Hindlimb muscle (tissue), 1 donor: ENCODE measurements at regions not wholly inside any gene's neighbourhood (a gene's known extent, or its start where the extent isn't known, plus 50 kb on each side); places are given as distances from the start of the nearest gene placed in this dataset.

Source experiments
- DNase-seq: peaks from one replicate; pipeline ENCODE4 v3.0.0-alpha.2; 2013

DNA sequence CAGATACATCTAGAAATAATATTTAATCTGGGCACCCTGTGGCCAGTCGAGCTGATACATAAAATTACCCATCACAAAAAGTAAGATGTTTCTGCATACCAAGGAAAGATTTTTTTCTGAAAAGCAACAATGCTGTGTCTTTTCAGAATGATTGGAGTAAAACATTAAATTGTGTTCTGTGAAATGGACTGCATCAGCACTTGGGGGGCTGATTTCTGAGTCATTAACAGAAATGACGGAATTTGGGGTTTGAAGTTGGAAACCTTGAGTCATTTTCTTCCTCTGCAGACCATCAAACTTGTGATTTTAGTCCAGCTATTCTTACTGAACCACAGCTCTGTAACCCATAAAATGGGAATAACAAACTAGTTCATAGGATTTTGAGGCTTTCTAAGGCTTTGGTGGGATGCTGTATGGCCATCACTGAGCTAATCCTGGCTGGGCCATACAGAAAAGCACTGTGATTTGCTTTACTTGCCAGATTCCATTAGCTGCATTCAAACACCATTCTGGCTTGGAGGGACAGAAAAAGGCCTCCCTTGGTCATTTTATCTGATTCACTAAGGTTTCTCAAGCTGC lies 739.4 kb upstream of the IGFBP3 start:
- DNase-seq, result no peak

DNA sequence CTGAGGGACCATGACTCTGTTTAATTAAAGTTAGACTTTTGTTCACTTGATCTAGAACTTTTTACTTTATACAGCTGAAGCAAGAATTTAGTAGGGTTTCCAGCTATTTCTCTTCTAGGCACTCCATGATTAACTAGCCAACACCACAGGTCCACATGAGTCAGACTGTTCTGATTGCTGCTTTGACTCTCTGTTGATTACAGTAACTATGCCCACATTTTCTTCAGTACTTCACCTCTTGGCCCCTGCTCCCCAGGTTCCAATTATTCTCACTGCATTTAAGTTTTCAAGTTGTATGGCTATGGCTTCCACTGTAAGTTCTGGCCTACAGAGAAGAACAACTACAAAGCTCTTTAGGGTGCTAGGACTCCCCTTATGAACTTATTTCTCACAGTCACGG lies 737.2 kb upstream of the IGFBP3 start:
- no peak for DNase-seq

GRCh38 chr7:46654546-46655443 lies 733.7 kb upstream of the IGFBP3 start:
- no peak for DNase-seq

DNA sequence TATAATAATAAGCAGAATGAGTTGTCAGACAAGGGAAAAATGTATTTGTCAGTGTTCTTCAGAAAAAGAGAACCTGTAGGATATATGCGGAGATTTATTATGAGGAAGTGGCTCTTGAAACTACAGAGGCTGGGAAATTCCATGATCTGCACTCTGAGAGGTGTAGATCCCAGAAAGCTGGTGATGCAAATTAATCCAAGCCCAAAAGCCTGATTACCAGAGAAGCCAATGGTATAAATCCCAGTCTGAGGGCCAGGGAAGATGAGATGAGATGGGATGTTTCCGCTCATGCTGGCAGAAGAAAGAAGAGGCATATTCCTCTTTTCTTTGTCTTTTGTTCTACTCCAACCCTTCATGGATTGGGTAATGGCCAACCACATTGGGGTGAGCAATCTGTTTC lies 732.8 kb upstream of the IGFBP3 start:
- no peak for DNase-seq

- no peak for DNase-seq
These were observed 731.2 kb upstream of the IGFBP3 start for GRCh38 chr7:46652317-46652716.

DNA sequence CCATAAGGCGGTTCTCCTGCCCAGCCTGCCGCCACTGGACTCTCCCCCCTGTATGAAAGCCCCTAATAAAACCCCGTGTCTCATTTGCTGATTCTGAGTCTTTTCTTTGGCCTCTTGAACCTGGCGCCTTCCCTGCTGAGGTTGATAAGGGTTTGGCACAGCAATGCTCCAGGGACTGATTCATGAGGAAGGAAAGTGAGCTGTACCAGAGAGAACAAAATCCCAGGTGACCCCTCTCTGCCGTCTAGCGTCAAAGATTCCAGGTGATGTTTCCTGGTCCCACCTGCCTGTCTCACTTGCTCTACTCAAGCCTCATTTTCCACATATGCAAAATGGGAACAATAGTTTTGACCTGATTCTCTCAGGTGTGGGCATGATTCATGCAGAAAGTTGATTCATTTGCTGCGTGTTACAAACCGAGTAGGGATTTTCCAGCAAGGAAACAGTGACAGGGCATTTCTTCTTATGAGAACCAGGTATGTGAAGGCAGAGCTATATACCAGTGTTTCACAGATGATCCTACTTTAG lies 730.6 kb upstream of the IGFBP3 start:
- DNase-seq, result no peak

- no peak for DNase-seq
These were observed 730.0 kb upstream of the IGFBP3 start for GRCh38 chr7:46651070-46651469.

DNA sequence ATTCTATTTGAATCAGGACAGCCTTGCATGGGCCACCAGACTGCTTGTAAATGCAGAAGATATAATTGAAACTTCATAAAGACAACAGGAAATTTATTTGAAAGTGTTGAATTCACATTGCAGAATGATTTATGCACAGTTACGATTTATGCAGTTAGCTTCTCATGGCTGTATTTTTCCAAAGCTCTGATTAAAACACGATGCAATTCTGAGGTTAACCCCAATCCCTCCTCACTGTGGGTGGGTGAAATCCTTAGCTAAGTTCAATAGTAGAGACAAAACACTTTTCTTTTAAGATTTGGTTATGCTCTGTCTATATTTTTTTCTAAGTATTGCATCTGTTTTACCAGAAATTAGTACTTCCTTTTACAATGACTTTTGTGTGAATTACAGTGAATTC lies 728.8 kb upstream of the IGFBP3 start:
- DNase-seq, result no peak

DNA sequence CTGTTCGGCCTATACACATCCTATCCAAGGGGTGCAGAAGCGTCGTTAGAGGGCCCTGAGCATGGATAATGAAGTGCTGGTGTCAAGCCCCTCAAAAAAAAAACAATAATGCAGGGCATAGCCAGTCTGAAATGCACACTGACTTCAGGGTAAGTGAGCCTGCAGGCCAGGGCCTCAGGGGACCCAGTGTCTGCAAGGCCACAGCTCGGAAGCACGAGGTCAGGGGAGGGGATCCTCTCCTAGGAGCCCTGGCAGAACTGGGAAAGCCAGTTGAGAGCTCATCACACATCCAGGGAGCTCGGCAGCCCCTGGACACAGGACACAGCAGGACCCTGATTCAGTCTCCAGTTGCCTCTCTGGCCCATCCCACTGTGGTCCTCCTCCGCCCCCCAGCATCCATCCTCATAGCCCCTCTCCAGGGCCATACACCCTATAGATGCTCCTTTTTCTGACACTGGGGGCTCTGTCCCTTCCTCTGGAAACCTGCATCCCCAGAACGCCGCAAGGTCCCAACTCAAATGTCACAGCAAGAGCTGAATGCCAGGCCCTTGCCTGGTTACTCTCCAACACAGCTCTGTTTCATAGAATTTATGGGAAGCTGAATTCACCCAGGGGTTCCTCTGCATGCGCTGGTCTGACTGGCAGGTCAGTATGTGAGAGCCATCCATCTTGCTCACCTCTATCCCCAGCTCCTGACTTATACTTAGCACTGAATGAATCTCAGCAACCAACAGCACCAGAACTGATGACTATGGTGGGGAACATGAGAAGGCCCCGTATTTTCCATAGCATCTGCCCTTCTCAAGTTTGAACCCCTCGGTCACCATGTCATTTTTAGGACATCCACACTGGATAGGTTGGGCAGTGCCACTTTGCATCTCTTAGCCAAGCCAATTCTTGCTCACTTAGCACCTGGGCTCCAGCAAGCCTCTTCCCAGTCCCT lies 717.0 kb upstream of the IGFBP3 start:
- no peak for DNase-seq

GRCh38 chr7:46636022-46636421 lies 715.0 kb upstream of the IGFBP3 start:
- no peak for DNase-seq

- DNase-seq, result no peak
These were observed 712.7 kb upstream of the IGFBP3 start for GRCh38 chr7:46633630-46634240.

- DNase-seq, result no peak
These were observed 712.1 kb upstream of the IGFBP3 start for GRCh38 chr7:46633200-46633599.

DNA sequence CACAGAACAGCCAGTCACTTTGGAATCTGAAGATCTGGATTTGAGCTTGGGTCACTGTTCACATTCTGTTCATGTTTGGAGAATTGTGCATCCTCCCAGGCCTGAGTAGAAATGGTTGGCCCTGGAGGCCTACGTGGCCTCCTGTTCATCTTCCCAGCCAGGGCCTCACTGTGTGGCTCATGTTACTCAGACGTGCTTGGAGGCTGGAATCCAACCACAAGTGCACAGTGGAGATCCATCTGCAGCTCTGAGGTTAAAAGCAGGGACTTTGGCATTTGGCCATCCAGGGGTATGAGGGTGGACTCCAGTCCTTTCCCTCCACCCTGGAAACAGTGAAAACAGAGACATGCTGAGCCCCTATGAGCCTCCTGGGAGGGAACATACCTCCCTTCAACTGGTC lies 709.0 kb upstream of the IGFBP3 start:
- DNase-seq, result no peak

DNA sequence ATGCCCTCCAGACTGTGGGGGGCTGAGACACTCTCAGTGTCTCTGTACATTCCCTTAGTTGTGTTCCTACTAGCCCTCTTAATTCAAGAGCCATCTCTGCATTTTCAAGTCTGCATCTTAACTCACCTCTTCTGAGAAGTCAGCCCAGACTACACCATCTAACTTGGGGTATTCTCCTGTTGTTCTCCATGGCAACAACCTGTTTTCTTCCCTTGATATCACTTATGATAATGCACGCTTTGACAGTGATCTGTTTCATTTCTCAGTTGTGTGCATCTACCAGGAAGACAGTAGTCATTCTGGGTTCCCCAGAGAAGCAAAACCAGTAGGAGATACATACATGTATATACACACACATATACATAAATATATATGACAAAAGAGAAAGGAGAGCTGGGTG lies 707.3 kb upstream of the IGFBP3 start:
- no peak for DNase-seq

DNA sequence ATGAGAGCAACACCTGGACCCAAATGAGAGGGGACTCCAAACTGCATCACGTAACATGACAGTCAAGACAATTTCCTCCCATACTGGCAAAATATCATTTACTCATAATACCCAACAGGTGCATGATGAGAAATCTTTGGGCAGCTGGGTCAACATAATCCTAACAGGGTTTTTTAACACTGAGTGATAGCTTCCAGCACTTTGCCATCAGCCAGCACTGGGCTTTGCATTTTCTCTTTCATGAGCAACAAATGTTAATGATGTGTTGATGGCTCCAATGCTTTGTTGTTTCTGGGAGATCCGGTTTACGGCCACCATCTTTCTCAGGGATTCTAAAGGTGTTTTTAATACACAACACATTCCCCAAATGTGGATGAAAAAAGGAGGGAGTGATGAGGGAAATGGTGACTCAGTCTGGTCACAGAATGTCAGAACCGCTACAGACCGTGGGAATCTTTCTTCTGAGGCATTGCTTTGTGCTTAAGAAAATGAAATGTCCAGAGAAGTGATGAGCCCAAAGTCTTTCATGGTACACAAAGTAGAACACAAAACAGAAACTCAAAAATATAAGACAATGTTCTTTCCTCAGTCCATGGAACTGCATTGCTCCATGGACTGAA lies 705.7 kb upstream of the IGFBP3 start:
- no peak for DNase-seq

GRCh38 chr7:46626261-46626660 lies 705.2 kb upstream of the IGFBP3 start:
- no peak for DNase-seq

- no peak for DNase-seq
These were observed 704.0 kb upstream of the IGFBP3 start for GRCh38 chr7:46625032-46625431.

GRCh38 chr7:46622251-46622650 lies 701.2 kb upstream of the IGFBP3 start:
- DNase-seq, result no peak

DNA sequence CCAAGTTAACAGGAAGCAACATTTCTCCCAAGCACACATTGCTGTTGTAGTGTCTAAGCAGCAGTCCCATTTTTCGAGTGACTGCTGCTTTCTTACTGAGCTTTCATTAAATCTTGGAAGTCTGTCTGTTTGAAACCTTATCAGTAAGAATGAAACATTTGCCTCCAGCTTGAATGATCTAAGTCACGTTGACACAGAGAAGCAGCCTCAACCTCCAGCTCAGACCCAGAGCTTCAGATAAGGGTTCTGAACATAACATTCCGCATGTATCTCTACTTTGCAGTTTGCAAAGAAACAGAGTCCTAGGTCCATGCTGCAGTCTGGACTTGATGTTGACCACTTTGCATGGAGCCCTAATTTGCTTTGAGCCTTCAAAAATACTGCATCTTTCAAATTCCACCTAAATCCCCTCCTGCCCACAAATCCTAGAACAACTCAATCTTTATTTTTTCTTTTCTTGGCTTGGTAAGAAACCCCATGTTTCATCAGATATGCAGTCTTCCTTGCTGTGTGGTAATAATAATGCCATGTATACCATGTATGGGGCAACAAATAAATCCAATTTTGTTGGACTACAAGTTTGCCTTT lies 698.7 kb upstream of the IGFBP3 start:
- DNase-seq, result no peak

DNA sequence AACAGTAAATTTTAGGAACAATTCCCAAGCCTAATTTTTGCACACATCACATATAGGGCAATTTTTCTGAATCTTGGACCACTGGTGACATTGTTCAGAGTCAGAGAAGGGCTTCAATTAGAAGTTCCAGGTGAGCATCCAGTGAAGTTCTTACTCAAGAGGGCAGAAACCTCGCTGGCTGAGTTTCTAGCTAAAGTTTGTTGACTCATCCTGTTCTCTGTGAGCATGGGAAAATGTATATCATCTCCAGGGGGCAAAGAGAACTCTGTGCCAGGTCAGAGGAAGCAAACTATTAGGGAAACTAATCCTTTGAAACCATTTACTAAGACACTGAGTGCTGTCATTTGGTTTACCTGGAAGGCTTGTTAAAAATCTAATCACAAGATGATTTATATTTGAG lies 695.6 kb upstream of the IGFBP3 start:
- DNase-seq, result no peak

DNA sequence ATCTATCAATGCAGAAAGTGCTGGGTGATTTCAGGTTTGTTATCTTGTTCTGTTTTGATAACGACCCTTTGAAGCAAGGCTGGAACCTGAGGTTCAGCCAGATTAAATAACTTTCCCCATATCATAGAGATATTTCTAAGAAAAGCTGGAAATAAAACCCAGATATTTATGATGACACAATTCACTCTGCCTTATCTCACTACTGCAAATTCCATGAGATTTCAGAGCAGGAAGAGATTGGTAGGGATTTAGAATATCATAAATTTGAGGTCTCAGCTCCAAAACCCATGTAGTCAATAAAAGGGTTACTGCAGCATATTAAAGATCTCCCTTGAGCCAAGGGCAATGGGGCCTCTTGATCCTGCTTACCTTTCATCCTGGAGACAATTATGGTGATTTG lies 692.5 kb upstream of the IGFBP3 start:
- no peak for DNase-seq

DNA sequence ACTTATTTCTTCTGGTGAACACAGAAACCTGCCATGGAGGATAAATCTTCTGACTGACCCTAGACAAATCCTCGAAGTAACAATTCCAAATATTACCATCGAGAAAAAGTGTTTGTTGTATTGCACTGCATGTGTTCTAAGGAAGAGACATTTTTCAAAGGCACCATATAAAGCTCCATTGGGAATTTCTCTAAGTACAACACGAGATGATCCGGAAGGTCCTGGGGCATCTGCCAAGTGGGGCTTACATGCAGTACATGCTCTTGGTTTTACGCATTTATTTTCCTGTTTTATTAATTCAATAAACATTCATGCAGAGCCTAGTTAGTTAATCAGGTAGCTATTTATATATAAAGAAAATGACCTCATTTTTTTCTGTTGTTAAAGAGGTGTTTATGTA lies 692.0 kb upstream of the IGFBP3 start:
- no peak for DNase-seq
